AG04450 (cell line): ENCODE measurements at regions not wholly inside any gene's neighbourhood (a gene's known extent, or its start where the extent isn't known, plus 50 kb on each side); places are given as distances from the start of the nearest gene placed in this dataset.

Experiments used
- CTCF ChIA-PET: fragments of 300-600, 350-600 bp; formaldehyde crosslinking; extraction: SDS; loops from one replicate; lab custom pipeline; 2022; ENCODE audit warnings: antibody characterized with exemption, inconsistent platforms; lab: Charles Lee
- POLR2A ChIA-PET: fragments of 350-600 bp; formaldehyde crosslinking; extraction: SDS; loops from one replicate; lab custom pipeline; 2021; ENCODE audit warnings: antibody characterized with exemption, inconsistent platforms; lab: Yijun Ruan, JAX
- DNase-seq: peaks from one replicate; pipeline ENCODE4 v3.0.0-alpha.2; 2011; ENCODE audit warnings: low read depth, low spot score
- H3K27ac ChIP-seq: one replicate; pipeline ENCODE4 v1.5.1; 2012; ENCODE audit warnings: low read depth, low read length, control low read depth
- H3K27me3 ChIP-seq: one replicate; pipeline ENCODE4 v1.6.0; 2012; ENCODE audit warnings: low read length; ENCODE audit not compliant: control insufficient read depth, insufficient read depth
- H3K4me3 ChIP-seq: 2 replicates; pipeline ENCODE4 v1.5.1; 2011; ENCODE audit warnings: mild to moderate bottlenecking, low read depth, low read length, control low read depth
- H3K9me3 ChIP-seq: 2 replicates; pipeline ENCODE4 v1.5.1; 2012; ENCODE audit warnings: low read length; ENCODE audit not compliant: control insufficient read depth, insufficient read depth
- CTCF ChIP-seq: IDR thresholded peaks from 2 replicates; pipeline ENCODE4 v1.5.1; 2011; ENCODE audit warnings: low read depth, low read length, control low read depth, inconsistent platforms

DNA sequence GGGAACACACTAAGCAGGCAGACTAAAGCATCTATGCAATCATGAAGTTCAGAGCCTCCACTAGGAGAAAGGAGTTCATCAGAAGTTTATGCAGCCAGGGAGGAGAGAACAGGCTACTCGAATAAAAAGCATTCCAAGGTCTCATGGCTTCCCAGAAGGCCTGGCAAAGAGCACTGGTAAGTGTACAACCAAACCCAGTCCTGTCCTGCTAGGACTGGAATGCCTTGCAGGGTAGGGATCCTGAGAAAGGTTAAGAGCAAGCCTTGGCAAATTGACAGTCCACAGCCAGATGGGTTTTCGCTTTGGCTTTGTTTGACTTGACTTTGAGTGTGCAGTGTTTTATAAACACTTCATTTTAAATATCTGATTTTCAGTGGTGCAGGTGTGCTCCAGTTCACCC lies 133.6 kb upstream of the ATP1B1 start:
- H3K27ac ChIP-seq, result no peak overlapping the region
- H3K9me3 ChIP-seq, result no peaks in the 10 kb centered on the region
- ChIA-PET CTCF (no interaction called here), POLR2A (no interaction called here)
- TF ChIP-seq CTCF, result no peak
- DNase-seq, result no peak
- H3K4me3 ChIP-seq, result no peak overlapping the region
- H3K27me3 ChIP-seq, result no peaks in the 10 kb centered on the region

DNA sequence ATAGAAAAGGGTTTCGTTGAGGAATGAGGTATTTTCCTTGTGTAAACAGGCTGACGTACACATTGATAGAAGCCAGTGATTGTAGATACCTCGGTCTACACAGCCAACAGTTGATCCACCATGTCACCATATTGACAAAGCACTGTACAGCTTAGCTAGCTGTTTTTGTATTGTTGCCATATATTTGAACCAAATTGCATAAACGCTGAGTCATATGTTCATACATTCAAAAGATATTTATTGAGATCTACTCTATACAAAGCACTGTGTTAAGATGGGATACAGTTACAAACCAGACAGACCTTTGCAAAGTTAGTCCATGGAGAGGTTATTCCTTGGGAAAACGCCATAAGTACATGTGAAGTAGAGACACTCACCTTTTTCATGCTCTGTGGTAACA lies 132.4 kb upstream of the ATP1B1 start:
- TF ChIP-seq CTCF, result no peak
- Histone ChIP-seq H3K9me3 (no peaks in the 10 kb centered on the region), H3K27me3 (no peaks in the 10 kb centered on the region), H3K27ac (no peak overlapping the region), H3K4me3 (no peak overlapping the region)
- POLR2A ChIA-PET, result no interaction called here
- CTCF ChIA-PET, result no interaction called here
- no peak for DNase-seq

DNA sequence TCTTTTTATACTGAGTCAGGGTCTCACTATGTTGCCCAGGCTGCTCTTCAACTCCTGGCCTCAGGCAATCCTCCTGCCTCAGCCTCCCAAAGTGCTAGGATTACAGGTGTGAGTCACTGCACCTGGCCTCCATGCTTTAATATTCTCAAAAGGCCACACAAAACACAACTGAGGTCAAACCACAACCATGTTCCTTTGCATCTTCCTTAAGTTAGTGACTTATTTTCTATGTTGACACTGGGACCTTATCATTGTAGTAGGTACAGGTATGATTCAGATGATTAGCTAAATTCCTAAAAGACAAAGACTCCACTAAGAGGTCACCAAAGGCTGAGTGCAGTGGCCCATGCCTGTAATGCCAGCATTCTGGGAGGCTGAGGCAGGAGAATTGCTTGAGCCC lies 131.9 kb upstream of the ATP1B1 start:
- no peak for TF ChIP-seq CTCF

GRCh38 chr1:168976267-168976666 lies 130.2 kb upstream of the ATP1B1 start:
- H3K27me3 ChIP-seq, result no peaks in the 10 kb centered on the region
- POLR2A ChIA-PET, result no interaction called here
- TF ChIP-seq CTCF, result no peak
- CTCF ChIA-PET, result no interaction called here
- H3K27ac ChIP-seq, result no peak overlapping the region
- H3K4me3 ChIP-seq, result no peak overlapping the region
- H3K9me3 ChIP-seq, result no peaks in the 10 kb centered on the region
- no peak for DNase-seq

More for the DNA sequence above, 131.9 kb upstream of the ATP1B1 start:
- no peak for DNase-seq
- POLR2A ChIA-PET, result no interaction called here
- Histone ChIP-seq H3K27me3 (no peaks in the 10 kb centered on the region), H3K4me3 (no peak overlapping the region), H3K27ac (no peak overlapping the region), H3K9me3 (no peaks in the 10 kb centered on the region)
- CTCF ChIA-PET, result no interaction called here

DNA sequence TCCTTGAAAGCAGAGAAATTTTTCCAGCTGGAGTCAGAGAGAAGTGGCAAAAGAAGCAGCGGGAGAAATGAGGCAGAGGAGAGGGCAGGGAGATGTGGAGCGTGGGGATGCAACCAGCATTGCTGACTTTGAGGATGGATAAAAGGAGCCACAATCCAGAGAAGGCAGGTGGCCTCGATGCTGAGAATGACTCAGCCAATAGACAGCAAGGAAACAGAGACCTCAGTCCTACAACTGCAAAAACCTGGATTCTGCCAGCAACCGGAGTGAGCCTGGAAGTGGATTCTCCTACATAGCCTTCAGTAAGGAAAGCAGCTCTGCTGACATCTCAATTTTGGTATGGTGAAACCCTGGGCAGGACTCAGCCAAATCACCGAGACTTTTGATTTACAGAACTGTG lies 128.9 kb upstream of the ATP1B1 start:
- no peak for TF ChIP-seq CTCF
- Histone ChIP-seq H3K27me3 (no peaks in the 10 kb centered on the region), H3K4me3 (no peak overlapping the region), H3K9me3 (no peaks in the 10 kb centered on the region), H3K27ac (no peak overlapping the region)
- ChIA-PET CTCF (no interaction called here), POLR2A (no interaction called here)
- DNase-seq, result no peak
